ENCODE measurements at regions not wholly inside any gene's neighbourhood (a gene's known extent, or its start where the extent isn't known, plus 50 kb on each side); places are given as distances from the start of the nearest gene placed in this dataset.

DNA sequence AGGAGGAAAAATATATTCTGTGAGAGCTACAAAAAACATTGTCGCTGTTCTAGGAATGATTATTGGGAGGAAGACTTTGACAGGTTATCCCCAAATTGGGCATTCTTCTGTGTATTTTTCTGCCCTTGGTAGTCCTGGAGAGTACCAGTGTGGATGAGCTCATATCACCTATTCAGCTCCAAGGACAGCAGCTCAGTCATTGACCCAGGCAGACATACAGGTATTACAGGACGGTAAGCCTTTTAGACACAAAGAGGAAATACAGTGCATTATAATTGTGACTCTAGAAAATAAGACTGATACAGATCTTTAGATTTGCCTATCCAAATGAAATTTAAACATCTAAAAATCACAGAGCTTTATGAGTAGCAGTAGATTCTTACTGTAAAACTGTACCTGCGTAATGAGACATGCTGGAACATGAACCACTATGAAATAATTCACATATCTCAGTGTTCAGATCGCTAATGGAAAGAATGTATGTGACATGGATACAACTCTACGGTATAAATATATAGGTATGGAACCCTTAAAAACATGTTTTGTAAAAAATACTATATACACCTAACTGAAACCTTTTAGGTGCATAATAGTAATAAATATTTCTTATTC, 56.0 kb downstream of the PLK2 start:
- DNase-seq (ENCODE audit: low spot score): no peak

DNA sequence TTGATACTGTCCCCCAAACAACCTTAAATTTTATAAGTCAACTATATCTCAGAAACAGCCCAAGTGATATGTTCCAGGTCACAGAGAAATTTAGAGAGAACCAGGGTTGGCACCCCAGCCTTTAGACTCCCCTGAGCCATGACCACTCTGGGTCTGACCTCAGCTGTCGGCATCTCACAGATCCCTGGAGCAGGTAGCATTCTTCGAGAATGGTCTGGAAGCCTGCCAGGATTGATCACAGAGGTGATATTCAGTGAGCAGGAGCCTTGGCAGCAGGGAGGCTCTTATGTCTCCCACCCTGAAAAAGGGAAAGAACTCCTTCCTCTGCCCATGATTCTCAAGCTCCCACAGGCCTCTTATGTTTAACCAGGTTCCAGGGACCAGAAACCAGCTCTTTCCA, 58.2 kb downstream of the PLK2 start:
- DNase-seq (ENCODE audit: low spot score): no peak

DNA sequence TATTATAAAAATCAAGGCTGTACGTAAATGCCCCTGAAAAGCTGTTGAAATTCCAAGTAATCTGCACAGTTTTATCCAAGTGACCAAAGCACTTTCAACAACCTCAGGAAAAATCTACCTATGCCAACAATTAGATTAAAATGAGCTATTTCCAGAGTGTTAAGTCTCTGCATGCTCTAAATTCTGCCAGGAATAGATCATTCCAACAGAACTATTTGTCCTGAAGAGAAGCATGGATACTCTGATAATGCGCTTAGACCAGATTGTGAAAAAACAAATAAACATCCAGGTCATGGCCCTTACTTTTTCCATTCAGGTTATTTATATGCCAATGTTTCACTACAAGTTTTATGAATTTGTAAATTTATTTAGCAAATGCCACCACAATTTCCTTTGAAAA, 59.1 kb downstream of the PLK2 start:
- no peak for DNase-seq (ENCODE audit: low spot score)

DNA sequence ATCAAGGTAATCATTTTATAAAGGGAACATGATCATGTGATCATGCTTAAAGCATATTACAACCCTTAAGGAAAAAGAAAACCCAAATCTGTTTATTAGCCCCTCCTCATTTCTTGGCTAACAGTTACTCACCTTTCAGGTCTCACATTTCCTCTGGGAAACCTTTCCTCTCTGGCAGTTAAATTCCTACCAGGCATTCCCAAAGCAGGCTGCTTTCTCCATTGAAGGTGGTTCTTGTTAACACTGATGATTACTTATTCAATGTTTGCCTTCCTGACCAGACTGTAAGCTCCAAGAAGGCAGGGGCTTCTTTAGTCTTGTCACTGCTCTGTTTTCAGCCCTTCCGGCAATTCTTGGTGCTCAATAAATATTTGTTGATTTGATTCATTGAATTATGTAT, 59.9 kb downstream of the PLK2 start:
- DNase-seq (ENCODE audit: low spot score): no peak

DNA sequence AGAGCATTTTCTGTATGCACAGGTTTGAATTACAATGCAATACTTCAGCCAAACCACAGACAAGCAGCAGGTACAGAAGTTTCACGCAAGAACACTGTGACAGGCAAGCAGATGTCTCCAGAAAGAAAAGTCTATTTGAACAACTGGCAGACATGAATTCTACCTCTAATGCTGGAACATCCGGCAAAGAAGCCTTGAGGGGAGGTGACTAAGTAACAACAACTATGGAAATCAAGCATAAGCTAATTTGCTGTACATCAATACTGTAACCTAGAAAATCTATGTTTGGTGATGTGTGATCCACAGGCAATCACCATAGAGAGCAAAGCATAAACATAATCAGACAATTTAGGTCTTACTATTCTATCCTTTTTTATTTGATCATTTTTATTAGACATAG, 65.5 kb downstream of the PLK2 start:
- no peak for DNase-seq (ENCODE audit: low spot score)

DNA sequence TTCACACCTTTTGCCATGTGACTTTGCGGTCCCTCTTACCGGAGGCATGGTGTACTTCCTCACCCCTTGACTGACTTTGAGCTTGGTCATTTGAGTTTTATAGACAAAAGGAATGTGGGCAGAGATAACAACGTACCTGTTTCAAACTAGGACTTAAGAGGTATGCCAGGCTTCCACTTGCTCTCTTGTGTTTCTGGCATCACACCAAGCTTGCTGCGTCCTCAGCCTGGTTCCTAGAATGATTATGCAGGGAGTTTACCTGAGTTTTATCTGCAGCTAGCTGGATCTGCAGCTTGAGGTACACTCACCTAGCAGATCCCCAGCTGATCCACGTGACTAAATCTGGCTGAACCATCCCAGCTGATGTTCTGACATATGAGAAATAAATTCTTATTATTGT, 66.2 kb downstream of the PLK2 start:
- DNase-seq (ENCODE audit: low spot score): no peak

DNA sequence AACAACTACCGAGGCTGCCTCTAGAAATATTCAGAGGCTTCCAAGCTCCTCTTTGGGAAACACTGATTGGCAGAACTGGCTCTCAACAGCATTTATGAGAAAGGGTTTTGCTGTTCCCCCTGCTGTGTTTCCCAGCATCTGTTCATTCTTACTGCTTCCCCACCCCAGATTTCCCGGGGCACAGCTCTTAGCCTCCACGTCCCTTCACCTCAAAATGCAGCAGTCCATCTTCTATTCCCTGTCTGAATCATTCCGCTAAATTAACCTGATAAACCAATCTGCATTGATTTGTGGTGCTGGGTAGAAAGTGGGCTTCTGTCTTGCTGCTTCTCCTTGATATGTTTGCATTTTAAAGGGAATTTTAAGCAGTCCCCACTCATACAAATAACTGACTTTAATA, 67.4 kb downstream of the PLK2 start:
- DNase-seq (ENCODE audit: low spot score): no peak

DNA sequence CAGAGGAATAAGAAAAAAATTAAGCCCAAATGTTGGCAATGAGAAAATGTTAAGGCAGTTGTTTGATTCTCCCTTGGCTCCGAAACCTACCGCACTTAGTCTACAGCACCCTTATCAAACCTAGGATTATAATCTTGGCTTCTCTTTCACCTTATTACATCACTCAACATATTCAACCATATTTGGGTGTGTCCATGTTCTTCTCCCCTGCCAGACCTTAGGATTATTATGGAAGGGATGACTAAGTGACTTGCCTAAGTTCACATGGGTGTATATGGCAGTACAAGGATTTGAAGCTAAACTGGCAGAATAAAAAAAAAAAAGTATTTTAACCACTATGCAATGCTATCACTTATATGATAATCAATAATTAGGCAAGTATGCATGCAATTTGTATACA, 76.4 kb downstream of the PLK2 start:
- DNase-seq (ENCODE audit: low spot score): no peak

DNA sequence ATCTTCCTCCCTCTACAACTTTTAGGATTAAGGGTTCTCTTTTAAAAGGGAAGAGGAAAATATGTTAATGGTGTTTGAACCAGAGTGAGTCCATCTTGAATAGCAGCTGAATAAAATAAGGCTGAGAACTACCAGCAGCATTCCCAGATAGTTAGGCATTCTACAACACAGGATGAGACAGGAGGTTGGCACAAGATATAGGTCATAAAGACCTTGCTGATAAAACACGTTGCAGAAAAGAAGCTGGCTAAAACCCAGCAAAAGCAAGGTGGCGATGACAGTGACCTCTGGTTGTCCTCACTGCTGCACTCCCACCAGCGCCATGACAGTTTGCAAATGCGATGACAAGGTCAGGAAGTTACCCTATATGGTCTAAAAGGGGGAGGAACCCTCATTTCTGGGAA, 77.8 kb downstream of the PLK2 start:
- DNase-seq (ENCODE audit: low spot score): no peak

DNA sequence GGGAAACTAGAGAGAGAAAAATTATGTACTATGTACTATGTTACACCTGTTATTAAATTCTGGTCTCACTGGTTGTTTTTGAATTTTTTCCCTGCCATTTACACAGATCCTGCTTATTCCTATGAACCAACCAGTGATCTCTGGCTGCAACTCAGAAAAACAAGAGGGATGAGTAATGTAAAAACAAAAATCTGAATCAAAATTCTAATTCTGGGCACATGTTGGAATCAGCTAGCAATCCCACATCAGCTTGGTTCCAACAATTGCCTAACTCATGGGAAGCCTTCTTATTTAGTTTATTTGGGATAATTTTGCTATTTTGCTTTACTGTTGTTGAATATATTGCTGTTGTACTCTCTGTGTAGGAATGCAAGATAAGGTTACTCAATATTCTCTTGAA, 78.3 kb downstream of the PLK2 start:
- no peak for DNase-seq (ENCODE audit: low spot score)

DNA sequence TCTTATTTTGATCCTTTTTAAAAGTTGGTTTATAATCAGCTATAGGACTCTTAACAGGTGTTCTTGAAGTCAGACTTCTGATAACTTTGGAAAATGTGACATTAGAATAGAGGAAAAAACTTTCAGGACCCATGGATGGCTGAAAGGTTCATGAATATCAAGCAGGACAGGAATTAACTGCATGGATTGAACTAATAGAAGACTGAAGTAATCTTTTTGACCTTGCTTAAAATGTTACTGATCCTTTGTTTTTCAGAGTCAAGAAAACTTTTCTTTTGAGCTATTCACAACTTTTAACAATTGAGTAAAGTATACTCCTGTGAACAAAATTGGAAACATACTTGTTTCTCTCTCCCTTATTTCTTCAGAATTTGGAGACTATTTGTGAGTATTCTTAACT, 79.2 kb downstream of the PLK2 start:
- no peak for DNase-seq (ENCODE audit: low spot score)

DNA sequence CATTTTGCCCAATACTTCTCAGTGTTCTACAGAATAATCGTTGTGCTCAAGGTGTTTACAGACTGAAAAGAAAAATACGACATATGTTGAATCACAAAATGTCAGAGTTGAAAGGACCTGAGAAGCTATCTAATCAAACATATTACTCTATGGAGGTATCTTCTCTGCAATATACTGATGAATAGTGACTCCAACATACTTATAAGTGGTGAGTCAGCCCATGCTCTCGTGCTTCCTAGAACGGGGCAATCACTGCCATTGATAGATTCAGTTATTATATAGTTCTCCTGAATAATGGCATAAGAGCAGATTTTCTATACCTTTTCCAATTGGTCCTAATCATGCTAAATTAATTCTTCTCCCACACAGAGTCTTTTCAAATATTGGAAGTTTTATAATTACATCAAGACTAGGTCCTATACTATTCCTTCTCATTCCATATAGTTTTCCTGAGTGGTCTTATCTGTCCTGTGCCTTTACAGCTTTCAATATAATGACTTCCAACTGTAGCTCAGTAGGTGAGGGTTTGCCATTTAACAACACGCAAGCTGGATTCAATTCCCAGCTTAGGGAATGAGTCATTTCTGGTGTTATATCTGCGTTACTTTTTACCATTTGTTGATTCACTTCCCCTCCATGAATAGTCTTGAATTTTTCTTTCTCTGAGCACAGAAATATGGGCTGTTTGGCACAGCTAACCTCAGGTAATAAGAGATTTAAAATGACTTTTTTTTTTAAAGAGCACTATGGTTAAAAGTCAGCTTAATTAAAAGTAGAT, 81.1 kb downstream of the PLK2 start:
- no peak for DNase-seq (ENCODE audit: low spot score)

DNA sequence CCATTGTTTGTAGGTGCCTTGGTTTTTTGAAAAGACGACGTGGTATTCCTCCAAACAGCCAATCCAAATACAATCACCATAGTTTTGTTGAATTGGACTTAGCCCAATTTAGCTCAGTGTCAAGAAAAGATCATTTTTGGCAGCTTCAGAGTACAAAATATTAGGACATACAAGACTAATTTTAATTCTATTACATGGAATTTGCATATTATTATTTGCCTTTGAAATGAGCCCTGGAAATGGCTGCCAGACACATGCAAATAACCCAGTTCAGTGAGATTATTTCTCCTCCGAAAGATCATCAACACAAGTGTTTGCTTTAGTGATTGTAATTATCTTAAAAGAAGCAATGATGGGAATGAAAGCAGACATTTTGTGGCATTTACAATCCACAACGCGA, 89.3 kb downstream of the PLK2 start:
- no peak for DNase-seq (ENCODE audit: low spot score)

DNA sequence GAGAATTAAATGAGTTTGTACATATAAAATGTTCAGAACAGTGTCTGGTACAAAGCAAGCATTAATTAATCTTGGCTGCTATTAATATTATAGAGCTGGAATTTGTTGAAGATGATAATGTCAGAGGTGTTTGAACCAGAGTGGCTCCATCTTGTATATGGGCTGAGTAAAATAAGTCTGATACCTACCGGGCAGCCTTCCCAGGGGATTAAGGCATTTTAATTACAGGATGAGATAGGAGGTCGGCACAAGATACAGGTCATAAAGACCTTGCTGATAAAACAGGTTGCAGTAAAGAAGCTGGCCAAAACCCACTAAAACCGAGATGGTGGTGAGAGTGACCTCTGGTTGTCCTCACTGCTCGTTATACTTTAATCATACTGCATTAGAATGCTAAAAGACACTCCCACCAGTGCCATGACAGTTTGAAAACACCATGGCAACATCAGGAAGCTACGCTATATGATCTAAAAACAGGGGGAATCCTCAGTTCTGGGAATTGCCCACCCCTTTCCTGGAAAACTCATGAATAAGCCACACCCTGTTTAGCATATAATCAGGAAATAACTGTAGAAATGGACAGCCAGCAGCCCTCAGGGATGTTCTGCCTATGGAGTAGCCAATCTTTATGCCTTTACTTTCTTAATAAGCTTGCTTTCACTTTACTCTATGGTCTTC, 90.2 kb downstream of the PLK2 start:
- no peak for DNase-seq (ENCODE audit: low spot score)

DNA sequence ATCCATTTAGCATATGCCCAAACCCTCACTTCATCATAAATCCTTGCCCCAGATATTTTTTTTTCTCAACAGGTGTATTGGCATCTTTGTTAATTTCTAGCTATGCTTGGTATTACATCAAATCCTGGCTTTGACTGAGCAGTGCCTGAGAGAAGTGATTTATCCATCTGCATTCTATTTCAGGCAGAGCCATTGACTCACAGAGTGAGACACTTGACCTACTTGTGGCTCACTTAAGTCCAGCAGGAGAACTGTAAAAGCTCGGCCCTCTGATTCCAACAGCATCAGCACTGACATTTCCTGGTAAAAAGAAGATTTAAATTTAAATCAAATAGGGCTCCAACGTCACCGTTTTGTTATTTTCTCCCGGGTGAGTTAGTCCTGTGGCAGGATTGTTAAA, 93.4 kb downstream of the PLK2 start:
- DNase-seq (ENCODE audit: low spot score): no peak

DNA sequence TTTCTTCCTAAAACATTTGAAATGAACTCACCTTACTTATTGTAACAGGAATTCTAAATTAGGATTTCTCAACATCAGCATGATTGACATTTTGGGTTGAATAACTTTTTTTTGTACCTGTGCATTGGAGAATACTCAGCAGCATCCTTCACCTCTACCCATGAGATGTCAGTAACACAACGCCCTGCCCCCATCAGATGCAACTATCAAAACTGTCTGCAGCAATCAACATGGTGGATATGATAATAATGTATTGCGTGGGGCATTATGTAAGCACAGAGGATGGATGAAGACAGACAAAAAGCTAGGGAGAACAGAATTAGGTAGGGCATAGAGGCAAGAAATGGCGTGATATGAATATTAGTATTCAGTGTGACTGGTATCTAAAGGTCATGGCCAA, 94.1 kb downstream of the PLK2 start:
- DNase-seq (ENCODE audit: low spot score): no peak

DNA sequence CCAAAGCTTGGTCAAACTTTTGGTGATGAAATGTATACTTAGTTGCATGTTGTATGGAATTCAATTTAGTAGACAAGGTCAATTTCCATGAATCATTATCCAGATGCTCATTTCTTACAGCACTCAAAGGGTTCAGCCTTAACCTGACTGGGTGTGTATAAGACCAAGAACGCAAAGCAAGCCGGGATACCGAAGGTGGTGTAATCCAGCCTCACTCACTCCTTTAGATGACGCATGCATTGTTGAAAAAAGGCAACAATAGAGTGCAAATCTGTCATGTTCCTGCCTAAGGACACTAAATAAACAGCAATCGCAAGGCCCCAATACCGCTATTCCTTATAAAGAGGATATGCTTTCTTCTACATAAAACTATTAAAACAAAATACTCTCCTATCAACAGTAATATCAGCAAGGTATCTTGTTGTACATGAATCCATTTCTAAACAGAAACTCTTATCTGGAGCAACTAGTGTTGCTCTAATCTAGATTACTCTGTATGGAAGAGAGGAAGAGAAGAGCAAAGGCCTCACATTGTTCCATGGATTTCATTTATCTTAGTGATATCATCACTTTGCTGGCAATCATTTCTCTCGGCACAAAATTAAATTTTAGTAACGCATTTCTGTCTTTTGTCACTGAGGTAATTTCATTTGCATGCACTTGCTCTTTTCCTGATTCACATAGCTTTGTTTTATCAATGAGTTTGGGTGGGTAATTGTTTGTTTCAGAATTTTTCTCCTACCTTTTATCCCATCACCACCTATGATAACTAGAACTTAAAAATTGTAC, 96.2 kb downstream of the PLK2 start:
- DNase-seq (ENCODE audit: low spot score): no peak

DNA sequence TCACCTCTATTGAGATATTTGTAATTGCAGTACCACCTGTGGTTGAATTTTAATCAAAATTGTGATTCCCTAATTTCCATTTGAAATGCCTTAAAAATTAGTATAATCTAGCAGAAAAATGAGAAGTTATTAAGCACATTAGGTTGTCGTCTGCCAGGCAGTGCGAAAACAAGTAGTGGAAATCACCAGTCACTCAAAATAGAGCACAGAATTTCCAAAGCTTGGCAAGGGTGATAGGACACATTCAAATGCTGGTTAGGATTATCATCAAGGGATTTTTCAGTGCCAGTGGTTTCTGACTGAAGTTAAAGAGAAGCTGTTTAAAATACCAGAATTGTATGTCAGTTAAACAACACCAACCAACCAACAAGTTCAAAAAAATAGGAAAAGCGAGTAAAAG, 97.8 kb downstream of the PLK2 start:
- no peak for DNase-seq (ENCODE audit: low spot score)

DNA sequence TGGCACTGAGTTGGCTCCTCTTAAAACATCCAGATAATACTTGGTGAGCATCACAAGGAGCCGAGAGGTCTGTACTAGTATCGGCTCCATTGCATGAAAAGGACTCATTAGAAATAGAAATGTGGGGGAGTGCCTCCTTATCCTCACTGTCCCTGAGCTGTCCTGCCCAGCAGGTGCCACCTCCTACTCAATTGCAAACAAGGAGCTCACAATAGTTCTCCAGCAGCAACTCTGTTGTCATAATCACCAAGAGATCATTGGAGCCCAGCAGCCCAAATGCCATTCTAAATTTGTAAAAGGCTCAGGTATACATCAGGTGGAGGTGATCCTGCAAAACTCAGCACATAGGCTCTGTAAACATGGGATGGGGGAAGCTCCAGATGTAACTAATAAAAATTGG, 99.1 kb downstream of the PLK2 start:
- no peak for DNase-seq (ENCODE audit: low spot score)

DNA sequence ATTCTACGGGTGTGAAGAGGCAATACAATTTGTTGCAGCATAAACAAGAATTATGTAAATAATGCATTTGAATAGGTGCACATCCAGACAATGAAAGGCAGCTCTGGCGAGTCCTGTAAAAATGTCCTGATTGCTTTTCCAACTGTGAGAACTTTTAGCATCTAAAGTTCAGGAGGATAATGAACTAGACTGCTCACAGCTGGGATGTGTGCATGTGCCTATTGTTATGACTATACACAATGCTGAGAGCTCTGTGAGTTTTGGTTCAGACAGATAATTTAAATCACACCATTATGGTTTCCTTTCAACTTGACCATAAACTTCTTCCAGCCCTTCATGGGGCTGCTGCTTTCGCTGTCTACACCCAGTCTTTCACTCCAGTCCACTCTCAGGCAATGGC, 99.9 kb downstream of the PLK2 start:
- no peak for DNase-seq (ENCODE audit: low spot score)

DNA sequence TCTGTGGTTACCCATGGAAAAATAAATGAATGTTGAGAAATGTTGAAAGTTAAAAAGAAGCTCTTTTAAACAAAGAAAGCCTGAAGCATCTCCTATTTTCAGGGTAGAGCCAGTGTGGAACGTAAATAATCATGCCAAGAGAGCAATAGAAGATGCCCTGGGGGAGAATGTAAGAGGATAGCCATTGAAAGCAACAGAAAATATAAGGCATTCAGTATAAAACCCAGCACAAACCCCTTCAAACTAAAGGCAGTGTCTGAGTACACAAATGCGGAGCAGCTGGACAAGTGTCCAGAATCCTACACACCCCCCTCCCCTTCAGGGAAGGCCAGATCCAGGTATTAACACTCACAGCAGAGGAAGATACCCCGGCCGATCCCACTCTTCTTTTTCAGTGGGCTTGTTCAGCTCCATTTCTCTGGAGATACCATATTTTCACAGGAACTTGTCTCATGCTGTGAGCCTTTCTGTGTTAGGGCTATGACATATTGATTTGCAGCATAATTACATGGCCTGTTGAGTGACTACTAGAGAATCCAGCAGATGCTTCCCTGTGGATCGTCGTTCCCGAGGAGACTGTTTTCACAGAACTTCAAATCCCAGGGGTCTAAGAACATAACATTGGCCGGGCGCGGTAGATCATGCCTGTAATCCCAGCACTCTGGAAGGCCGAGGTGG, 101.2 kb downstream of the PLK2 start:
- no peak for DNase-seq (ENCODE audit: low spot score)

DNA sequence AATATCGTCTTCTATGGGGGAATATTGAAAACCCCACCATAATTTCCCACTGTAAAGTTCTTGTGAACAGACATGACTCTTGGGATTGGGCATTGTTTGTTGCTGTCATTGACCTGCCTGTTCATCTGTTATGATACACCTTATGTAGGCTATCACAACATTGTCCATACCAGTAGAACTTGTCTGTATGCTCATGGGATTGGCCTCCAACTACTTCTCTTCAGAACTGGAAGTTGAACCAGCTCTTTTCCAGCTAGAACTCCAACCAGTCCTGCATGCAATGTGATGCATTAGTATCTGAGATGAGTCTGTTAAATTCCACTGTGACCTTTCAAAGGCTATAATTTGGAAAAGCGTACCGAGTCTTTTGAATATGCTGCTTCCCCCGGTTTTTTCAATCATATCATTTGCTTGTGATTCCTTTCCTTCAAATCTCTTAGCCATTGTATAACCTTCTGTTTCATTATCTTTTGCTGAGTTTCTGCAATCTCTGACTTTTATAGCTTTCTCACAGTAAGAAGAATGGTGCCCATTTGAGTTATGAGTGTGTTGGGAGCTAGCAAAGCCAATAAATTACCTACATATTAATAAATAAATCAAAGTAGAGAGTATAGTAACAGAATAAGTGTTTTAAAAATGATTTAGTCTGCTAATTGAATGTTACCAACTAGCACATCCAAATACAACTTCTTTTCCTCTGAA, 101.9 kb downstream of the PLK2 start:
- DNase-seq (ENCODE audit: low spot score): no peak

Data from hematopoietic multipotent progenitor cell treated with erythropoietin and hydrocortisone succinate and interleukin-3 and kit ligand, for 15 days (in vitro differentiated cells).